ENCODE measurements at regions not wholly inside any gene's neighbourhood (a gene's known extent, or its start where the extent isn't known, plus 50 kb on each side); places are given as distances from the start of the nearest gene placed in this dataset.

DNA sequence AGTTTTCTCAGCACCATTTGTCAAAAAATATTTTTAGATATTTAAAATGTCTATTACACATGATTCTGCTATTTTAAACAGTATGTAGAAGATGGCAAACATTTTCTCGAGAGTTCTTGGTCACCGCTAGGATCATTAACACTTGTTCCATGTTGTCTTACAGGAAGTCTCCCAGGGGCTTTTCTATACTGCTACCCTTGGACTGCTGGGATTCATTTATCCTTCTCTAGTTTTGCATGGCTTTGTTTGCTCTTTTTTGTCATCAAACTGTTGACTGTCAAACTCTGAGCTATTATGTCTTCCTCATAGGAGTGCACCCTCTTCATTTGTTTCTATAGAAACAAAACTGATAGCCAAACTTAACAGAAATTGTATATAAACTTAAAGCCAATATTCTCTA lies 184.9 kb downstream of the CDCA7 start:
- H3K27me3 ChIP-seq (replicated peaks; ENCODE audit: insufficient read depth, low read depth, low read length, poor library complexity), result peaks cover 25% of the 10 kb centered on the region
- TF ChIP-seq, protein P1, sequence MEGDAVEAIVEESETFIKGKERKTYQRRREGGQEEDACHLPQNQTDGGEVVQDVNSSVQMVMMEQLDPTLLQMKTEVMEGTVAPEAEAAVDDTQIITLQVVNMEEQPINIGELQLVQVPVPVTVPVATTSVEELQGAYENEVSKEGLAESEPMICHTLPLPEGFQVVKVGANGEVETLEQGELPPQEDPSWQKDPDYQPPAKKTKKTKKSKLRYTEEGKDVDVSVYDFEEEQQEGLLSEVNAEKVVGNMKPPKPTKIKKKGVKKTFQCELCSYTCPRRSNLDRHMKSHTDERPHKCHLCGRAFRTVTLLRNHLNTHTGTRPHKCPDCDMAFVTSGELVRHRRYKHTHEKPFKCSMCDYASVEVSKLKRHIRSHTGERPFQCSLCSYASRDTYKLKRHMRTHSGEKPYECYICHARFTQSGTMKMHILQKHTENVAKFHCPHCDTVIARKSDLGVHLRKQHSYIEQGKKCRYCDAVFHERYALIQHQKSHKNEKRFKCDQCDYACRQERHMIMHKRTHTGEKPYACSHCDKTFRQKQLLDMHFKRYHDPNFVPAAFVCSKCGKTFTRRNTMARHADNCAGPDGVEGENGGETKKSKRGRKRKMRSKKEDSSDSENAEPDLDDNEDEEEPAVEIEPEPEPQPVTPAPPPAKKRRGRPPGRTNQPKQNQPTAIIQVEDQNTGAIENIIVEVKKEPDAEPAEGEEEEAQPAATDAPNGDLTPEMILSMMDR (conservative IDR thresholded peaks at IDR 0.05; ENCODE audit: low read depth, low read length), result no peak
- no peak for TF ChIP-seq EZH2 (IDR thresholded peaks at IDR 0.05; ENCODE audit: borderline replicate concordance, low read depth, low read length, poor library complexity, severe bottlenecking)
- ChIA-PET CTCF (no interaction called here), POLR2A (ENCODE audit: low non-redundant PET) (no interaction called here)
- H3K27ac ChIP-seq (ENCODE audit: low read depth, low read length, poor library complexity, severe bottlenecking), result no peak overlapping the region
- no peaks in the 10 kb centered on the region for H3K4me1 ChIP-seq (ENCODE audit: insufficient read depth, low read length, poor library complexity, severe bottlenecking)
- H3K9me3 ChIP-seq (ENCODE audit: low read depth, low read length, poor library complexity, severe bottlenecking), result no peaks in the 10 kb centered on the region
- no TSS peak for BruUV-seq (replicated peaks)
- H3K4me3 ChIP-seq (ENCODE audit: low read depth, low read length, poor library complexity, severe bottlenecking), result no peak overlapping the region
- intact Hi-C loops (cut with micrococcal nuclease; ENCODE audit: unreplicated experiment), result no loop called here
- no peaks in the 10 kb centered on the region for H3K36me3 ChIP-seq (ENCODE audit: insufficient read depth, low read length, poor library complexity, severe bottlenecking)
- DNase-seq (ENCODE audit: low spot score), result no peak

DNA sequence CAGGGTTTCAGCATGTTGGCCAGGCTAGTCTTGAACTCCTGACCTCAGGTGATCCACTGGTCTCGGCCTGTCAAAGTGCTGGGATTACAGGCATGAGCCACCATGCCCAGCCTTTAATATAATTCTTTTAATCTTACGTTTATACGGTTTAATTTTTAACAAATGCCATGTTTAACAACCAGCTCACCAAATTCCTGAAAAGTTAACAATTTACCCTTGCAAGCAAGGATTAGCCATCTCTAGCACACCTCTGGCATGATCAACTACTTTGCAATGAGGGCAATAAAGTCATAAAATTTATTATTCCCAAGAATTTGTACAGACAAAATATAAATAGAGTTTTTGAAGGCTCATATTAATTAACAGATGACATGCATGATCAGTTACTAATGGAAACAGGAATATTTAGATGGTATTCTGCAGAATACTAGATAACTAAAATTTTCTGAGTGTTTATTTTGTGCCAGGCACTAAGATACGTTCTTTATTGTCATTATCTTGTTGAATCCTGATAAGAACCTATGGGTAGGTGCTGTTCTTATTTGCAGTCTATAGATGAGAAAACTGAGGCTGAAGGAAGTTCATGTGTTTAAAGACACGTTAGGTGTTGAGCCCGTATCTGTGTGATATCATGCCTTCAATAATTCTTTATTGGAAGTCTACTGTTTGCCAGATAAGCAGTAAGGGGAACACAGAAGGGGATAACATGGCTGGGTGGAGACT lies 190.1 kb downstream of the CDCA7 start:
- Histone ChIP-seq H3K9me3 (ENCODE audit: low read depth, low read length, poor library complexity, severe bottlenecking) (no peaks in the 10 kb centered on the region), H3K4me3 (ENCODE audit: low read depth, low read length, poor library complexity, severe bottlenecking) (no peak overlapping the region), H3K4me1 (ENCODE audit: insufficient read depth, low read length, poor library complexity, severe bottlenecking) (no peaks in the 10 kb centered on the region), H3K27ac (ENCODE audit: low read depth, low read length, poor library complexity, severe bottlenecking) (no peak overlapping the region), H3K36me3 (ENCODE audit: insufficient read depth, low read length, poor library complexity, severe bottlenecking) (no peaks in the 10 kb centered on the region), H3K27me3 (replicated peaks; ENCODE audit: insufficient read depth, low read depth, low read length, poor library complexity) (peaks cover 18% of the 10 kb centered on the region)
- ChIA-PET POLR2A (ENCODE audit: low non-redundant PET) (no interaction called here), CTCF (no interaction called here)
- no peak for DNase-seq (ENCODE audit: low spot score)
- intact Hi-C loops (cut with micrococcal nuclease; ENCODE audit: unreplicated experiment), result no loop called here
- no TSS peak for BruUV-seq (replicated peaks)
- no peak for TF ChIP-seq EZH2 (IDR thresholded peaks at IDR 0.05; ENCODE audit: borderline replicate concordance, low read depth, low read length, poor library complexity, severe bottlenecking)
- TF ChIP-seq, protein P1 (conservative IDR thresholded peaks at IDR 0.05; ENCODE audit: low read depth, low read length), result no peak

DNA sequence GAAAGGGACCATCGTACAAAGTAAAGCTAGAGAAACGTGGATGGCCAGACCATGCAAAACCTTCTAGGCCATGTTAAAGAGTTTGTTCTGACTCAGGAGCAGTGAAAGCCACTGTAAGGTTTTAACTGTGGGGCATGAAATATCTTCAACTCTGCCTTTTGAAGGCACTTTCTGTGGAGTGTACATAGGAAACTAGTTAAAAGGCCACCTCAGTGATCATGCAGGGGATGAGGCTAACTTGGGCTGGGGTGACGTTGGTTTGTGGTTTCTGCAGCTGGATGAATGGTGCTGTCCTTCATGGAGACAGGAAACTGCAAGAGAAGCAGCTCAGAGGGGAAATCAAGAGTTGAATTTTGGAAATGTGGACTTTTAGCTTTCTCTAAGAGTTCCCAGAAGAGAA lies 190.7 kb downstream of the CDCA7 start:
- no peaks in the 10 kb centered on the region for H3K9me3 ChIP-seq (ENCODE audit: low read depth, low read length, poor library complexity, severe bottlenecking)
- DNase-seq (ENCODE audit: low spot score), result no peak
- BruUV-seq (replicated peaks), result no TSS peak
- ChIA-PET CTCF (no interaction called here), POLR2A (ENCODE audit: low non-redundant PET) (interaction anchor here (0.7 kb wide), 1 partner anchor 111 kb away, joined by 3 read pairs; no protein-coding TSS in a partner anchor)
- no peaks in the 10 kb centered on the region for H3K36me3 ChIP-seq (ENCODE audit: insufficient read depth, low read length, poor library complexity, severe bottlenecking)
- peaks cover 18% of the 10 kb centered on the region for H3K27me3 ChIP-seq (replicated peaks; ENCODE audit: insufficient read depth, low read depth, low read length, poor library complexity)
- no peak overlapping the region for H3K27ac ChIP-seq (ENCODE audit: low read depth, low read length, poor library complexity, severe bottlenecking)
- intact Hi-C loops (cut with micrococcal nuclease; ENCODE audit: unreplicated experiment), result no loop called here
- no peak for TF ChIP-seq EZH2 (IDR thresholded peaks at IDR 0.05; ENCODE audit: borderline replicate concordance, low read depth, low read length, poor library complexity, severe bottlenecking)
- TF ChIP-seq, protein P1 (conservative IDR thresholded peaks at IDR 0.05; ENCODE audit: low read depth, low read length), result no peak
- no peaks in the 10 kb centered on the region for H3K4me1 ChIP-seq (ENCODE audit: insufficient read depth, low read length, poor library complexity, severe bottlenecking)
- no peak overlapping the region for H3K4me3 ChIP-seq (ENCODE audit: low read depth, low read length, poor library complexity, severe bottlenecking)

All from A673 (cell line).